ENCODE measurements at regions not wholly inside any gene's neighbourhood (a gene's known extent, or its start where the extent isn't known, plus 50 kb on each side); places are given as distances from the start of the nearest gene placed in this dataset.

DNA sequence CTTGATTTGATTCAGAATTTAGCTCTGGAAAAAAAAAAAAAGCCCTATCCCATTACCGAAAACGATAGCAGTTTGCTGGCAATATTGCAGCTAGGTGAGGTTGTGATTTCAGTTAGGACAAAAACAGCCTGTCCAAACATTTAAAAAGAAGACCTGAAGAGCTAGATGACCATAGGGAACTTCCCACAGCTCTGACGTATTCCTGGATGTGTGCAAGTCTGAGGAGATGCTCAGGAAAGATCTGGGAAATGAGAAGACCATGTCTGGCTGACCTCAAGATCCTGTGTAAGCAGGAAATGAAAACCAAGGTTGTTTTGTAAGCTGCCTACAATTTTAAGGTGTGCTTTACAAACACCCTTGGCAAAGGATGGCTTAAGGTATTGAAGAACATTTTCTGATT lies 88.7 kb downstream of the RAMP3 start:
- TF ChIP-seq CTCF (IDR thresholded peaks at IDR 0.05) (no peak), POLR2A (IDR thresholded peaks at IDR 0.05) (no peak), POLR2AphosphoS5 (IDR thresholded peaks at IDR 0.05) (no peak)

All from gastroesophageal sphincter (tissue), 3 donors.